ENCODE measurements at regions not wholly inside any gene's neighbourhood (a gene's known extent, or its start where the extent isn't known, plus 50 kb on each side); places are given as distances from the start of the nearest gene placed in this dataset.

- no peaks in the 10 kb centered on the region for H3K4me1 ChIP-seq
- no peak for ATAC-seq
- intact Hi-C loops (cut with DNase I), result no loop called here
Measured at GRCh38 chr6:163637524-163637923, 223.0 kb downstream of the QKI start.

GRCh38 chr6:163635731-163636364 lies 221.3 kb downstream of the QKI start:
- no peak for ATAC-seq
- no peak for DNase-seq
- Histone ChIP-seq H3K4me3 (no peak overlapping the region), H3K36me3 (no peaks in the 10 kb centered on the region), H3K9me3 (no peaks in the 10 kb centered on the region), H3K27ac (no peak overlapping the region), H3K27me3 (peaks cover 7 to 16% of the 10 kb centered on the region in 2 donors), H3K4me1 (no peaks in the 10 kb centered on the region)
- TF ChIP-seq CTCF (IDR thresholded peaks at IDR 0.05), result no peak
- intact Hi-C loops (cut with DNase I), result no loop called here

More at GRCh38 chr6:163637524-163637923, 223.0 kb downstream of the QKI start:
- Histone ChIP-seq H3K36me3 (no peaks in the 10 kb centered on the region), H3K27ac (no peak overlapping the region), H3K27me3 (no peaks in the 10 kb centered on the region), H3K4me3 (no peak overlapping the region), H3K9me3 (no peaks in the 10 kb centered on the region)
- DNase-seq, result no peak
- no peak for TF ChIP-seq CTCF (IDR thresholded peaks at IDR 0.05)

GRCh38 chr6:163635315-163635714 lies 220.8 kb downstream of the QKI start:
- Histone ChIP-seq H3K4me3 (no peak overlapping the region), H3K4me1 (no peaks in the 10 kb centered on the region), H3K9me3 (no peaks in the 10 kb centered on the region), H3K36me3 (no peaks in the 10 kb centered on the region), H3K27me3 (peaks cover 12 to 21% of the 10 kb centered on the region in 2 donors), H3K27ac (no peak overlapping the region)
- intact Hi-C loops (cut with DNase I), result no loop called here
- ATAC-seq (no peak), DNase-seq (no peak)
- no peak for TF ChIP-seq CTCF (IDR thresholded peaks at IDR 0.05)

- ATAC-seq (peak; percentile 51), DNase-seq (peak in 1 of 4 donors; percentile 14)
- intact Hi-C loops (cut with DNase I), result no loop called here
- no peaks in the 10 kb centered on the region for H3K4me1 ChIP-seq
- peaks cover 16 to 29% of the 10 kb centered on the region in 2 donors for H3K27me3 ChIP-seq
- peaks cover 0 to 3% of the 10 kb centered on the region in 2 donors for H3K9me3 ChIP-seq
- H3K27ac ChIP-seq, result no peak overlapping the region
- no peak for TF ChIP-seq CTCF (IDR thresholded peaks at IDR 0.05)
- H3K36me3 ChIP-seq, result no peaks in the 10 kb centered on the region
- H3K4me3 ChIP-seq, result no peak overlapping the region
Measured at GRCh38 chr6:163634211-163635171, 220.0 kb downstream of the QKI start.

GRCh38 chr6:163630991-163631390 lies 216.5 kb downstream of the QKI start:
- ATAC-seq (no peak), DNase-seq (no peak)
- Histone ChIP-seq H3K4me1 (no peaks in the 10 kb centered on the region), H3K36me3 (no peaks in the 10 kb centered on the region), H3K27me3 (peaks cover 16 to 29% of the 10 kb centered on the region in 2 donors), H3K4me3 (no peak overlapping the region), H3K9me3 (peaks cover 0 to 4% of the 10 kb centered on the region in 2 donors), H3K27ac (no peak overlapping the region)
- TF ChIP-seq CTCF (IDR thresholded peaks at IDR 0.05), result no peak
- intact Hi-C loops (cut with DNase I), result no loop called here
